GM12865 (cell line): ENCODE measurements at regions not wholly inside any gene's neighbourhood (a gene's known extent, or its start where the extent isn't known, plus 50 kb on each side); places are given as distances from the start of the nearest gene placed in this dataset.

Source experiments
- DNase-seq: peaks from one replicate; pipeline ENCODE4 v3.0.0; 2010; ENCODE audit warnings: low read depth
- H3K4me3 ChIP-seq: 2 replicates; pipeline ENCODE4 v1.5.1; 2011; ENCODE audit warnings: mild to moderate bottlenecking, low read depth, low read length, control low read depth
- TF ChIP-seq, protein P1 (sequence below): IDR thresholded peaks from 2 replicates; pipeline ENCODE4 v1.5.1; 2011; ENCODE audit warnings: low read length, control low read depth, low read depth, inconsistent platforms; ENCODE audit not compliant: insufficient read depth; ENCODE audit errors: missing control alignments

DNA sequence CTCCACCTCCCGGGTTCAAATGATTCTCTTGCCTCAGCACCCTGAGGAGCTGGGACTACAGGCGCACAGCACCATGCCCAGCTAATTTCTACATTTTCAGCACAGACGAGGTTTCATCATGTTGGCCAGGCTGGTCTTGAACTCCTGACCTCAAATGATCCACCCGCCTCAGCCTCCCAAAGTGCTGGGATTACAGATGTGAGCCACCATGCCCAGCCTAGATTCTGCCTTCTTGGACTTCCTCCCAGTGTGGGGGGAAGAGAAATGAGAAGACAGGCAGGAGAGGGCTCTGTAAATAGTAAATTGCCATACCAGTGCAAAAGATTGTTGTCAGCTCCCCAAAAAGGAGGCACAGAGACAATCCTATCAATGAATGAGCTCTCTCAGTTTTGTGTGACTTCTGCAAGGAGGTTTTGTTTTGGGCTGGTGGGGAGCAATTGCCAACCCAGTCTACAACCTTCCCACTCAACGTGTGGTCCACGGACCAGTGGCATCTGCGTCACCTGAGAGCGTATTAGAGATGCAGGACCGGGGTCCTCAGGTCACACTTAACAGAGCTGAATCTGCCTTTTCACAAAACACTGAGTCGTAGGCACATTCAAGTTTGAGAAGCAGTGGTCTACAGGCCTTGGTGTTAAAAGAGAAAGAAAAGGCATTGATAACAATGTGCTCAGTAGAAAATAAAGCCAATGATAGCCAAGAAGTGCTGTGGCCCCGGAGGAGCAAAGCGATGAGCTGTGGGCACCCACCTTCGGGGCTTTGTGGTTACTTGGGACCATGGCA is 78.1 kb downstream of the MYCN start:
- TF ChIP-seq, protein P1, sequence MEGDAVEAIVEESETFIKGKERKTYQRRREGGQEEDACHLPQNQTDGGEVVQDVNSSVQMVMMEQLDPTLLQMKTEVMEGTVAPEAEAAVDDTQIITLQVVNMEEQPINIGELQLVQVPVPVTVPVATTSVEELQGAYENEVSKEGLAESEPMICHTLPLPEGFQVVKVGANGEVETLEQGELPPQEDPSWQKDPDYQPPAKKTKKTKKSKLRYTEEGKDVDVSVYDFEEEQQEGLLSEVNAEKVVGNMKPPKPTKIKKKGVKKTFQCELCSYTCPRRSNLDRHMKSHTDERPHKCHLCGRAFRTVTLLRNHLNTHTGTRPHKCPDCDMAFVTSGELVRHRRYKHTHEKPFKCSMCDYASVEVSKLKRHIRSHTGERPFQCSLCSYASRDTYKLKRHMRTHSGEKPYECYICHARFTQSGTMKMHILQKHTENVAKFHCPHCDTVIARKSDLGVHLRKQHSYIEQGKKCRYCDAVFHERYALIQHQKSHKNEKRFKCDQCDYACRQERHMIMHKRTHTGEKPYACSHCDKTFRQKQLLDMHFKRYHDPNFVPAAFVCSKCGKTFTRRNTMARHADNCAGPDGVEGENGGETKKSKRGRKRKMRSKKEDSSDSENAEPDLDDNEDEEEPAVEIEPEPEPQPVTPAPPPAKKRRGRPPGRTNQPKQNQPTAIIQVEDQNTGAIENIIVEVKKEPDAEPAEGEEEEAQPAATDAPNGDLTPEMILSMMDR: no peak

DNA sequence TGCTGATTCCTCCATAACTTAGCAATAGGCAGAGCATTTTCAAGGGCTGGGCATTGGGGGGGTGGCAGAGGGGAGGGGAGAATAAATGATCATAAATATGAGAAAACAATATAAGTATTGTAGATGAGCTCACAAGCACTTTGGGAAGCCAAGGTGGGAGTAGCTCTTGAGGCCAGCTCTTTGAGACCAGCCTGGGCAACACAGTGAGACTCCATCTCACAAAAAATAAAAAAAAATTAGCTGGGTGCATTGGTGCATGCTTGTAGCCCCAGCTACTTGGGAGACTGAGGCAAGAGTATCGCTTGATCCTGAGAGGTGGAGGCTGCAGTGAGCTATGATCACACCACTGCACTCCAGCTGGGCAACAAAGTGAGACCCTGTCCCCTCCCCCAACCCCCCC is 75.9 kb downstream of the MYCN start:
- no peak for DNase-seq
- TF ChIP-seq, protein P1: no peak

More for the DNA sequence above, 78.1 kb downstream of the MYCN start:
- H3K4me3 ChIP-seq: no peak overlapping the region
- no peak for DNase-seq

DNA sequence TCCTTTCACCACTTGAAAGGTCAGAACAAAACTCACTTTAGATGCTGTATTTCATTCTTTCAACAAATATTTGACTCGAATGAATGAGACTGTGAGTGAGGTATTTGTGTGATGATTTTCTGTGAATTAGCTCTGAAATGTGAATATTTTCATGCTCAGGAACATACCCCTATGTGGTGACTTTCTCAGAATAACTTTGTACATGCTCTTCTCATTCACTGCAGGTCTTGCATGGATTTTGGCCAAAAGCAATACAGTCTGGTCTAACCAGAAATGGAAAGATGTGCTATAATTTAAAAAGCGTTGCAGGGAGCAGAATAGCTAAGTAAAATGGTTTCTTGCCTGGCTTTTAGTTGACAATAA is 75.5 kb downstream of the MYCN start:
- no peak for DNase-seq
- H3K4me3 ChIP-seq: no peak overlapping the region
- TF ChIP-seq, protein P1: no peak

More for the DNA sequence above, 75.9 kb downstream of the MYCN start:
- no peak overlapping the region for H3K4me3 ChIP-seq

DNA sequence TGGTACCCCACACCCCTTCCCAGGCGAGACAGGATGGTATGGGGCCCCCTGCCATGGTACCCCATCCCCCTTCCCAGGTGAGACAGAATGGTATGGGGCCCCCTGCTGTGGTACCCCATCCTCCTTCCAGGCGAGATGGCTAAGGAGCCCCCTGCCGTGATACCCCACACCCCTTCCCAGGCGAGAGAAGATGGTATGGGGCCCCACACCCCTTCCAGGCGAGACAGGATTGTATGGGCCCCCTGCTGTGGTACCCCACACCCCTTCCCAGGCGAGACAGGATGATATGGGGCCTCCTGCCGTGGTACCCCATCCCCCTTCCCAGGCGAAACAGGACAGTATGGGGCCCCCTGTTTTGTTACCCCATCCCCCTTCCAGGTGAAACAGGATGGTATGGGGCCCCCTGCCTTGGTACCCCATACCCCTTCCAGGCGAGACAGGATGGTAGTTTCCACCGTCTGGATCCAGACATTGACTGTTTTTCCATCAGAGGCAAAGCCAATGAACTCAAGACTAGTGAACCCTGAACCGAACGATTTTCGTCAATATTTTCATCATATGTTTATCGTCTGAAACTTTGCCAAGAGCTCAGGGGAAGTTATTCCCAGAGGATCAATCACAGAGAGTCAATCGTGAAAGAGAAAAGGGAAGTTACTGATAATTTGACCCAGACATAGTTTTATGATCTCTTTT is 75.0 kb downstream of the MYCN start:
- no peak overlapping the region for H3K4me3 ChIP-seq
- TF ChIP-seq, protein P1: no peak
- DNase-seq: no peak

DNA sequence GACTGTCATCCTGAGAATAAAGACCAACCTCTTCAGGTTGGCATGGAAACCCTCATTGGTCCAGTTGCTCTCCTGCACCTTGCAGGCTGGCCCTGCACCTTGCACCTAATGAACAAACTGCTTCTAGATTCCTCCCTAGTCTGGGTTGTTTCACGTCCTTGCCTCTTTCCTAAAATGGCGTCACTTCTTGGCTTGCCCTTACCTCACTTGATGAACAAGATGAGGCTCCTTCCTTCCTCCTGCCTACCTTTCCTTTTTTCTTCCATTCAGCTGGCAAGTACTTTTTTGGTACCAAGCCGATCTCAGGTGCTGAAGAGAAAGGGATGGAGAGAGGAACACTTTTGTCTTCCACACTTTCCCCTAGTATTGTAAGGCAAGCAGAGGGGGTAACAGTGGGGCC is 74.5 kb downstream of the MYCN start:
- no peak overlapping the region for H3K4me3 ChIP-seq
- TF ChIP-seq, protein P1: no peak
- no peak for DNase-seq

DNA sequence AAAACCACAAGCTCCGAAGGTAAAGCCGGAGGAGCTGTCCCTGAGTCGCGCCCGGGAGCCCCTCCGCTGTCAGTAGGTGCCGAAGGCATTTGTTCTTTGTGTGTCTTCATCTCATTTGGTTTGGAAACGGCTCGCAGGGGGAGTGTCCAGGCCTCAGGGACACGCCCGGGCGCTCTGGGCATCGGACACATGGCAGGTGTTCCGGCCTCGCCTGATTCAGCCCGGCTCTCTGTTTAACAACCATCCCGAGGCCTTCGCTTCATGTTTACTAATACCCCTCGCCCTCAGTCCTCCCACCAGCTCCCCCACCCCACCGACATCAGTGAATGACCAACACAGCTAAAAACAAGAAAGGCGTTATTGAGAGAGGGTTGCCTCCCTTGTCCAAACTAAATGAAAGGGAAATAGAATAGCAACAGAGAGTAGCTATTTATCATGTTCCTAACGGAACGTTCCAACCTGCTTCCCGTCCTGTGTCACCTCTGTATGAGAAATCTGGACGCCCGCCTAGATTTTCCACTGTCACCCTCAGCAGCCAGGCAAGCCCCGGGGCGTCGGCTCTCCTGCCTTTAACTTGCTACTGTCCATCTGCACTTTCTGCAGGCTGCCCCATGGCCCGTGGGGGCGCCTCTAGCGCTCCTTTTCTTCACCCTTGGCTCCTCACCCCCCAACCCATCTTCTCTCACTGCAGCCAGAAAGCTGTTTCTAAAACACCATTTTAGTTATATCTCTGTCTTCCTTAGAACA is 73.9 kb downstream of the MYCN start:
- no peak for DNase-seq
- H3K4me3 ChIP-seq: no peak overlapping the region
- TF ChIP-seq, protein P1: no peak
